ENCODE measurements at regions not wholly inside any gene's neighbourhood (a gene's known extent, or its start where the extent isn't known, plus 50 kb on each side); places are given as distances from the start of the nearest gene placed in this dataset.

DNA sequence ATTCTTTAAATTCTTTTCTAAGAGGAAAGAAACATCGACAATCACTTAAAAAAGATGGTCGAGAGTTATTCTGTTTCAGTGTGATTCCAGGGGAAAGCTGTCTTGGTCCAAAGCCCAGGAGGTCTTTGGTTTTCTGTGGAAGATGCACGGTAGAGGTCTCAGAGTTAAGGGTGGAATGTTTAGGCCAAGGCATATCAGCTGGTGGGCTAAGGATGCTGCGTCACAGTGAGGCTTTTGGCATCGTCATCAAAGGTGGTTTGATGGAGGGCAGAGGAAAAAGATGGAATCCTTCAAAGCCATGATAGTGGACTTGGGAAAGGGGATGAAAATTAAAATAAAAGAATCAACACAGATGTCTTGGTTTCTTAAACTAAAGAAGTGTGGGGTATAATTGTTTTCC is 137.3 kb upstream of the ANKH start:
- Histone ChIP-seq H3K4me1 (replicated peaks in 1 of 4; ENCODE audit: control insufficient read depth in 3 of 4, insufficient read depth in 4 of 4, low read length in 3 of 4) (peaks cover 0 to 3% (median 0%) of the 10 kb centered on the region in 4 experiments; a peak in 2 of 7 replicates), H3K18ac (ENCODE audit: extremely low read depth, low read length) (no peak overlapping the region), H3K79me1 (ENCODE audit: low read depth, low read length) (no peaks in the 10 kb centered on the region), H3K4me3 (ENCODE audit: extremely low read depth in 1 of 4, insufficient read depth in 2 of 4, low read depth in 3 of 4, low read length in 4 of 4) (no peak overlapping the region), H4K8ac (ENCODE audit: extremely low read depth, insufficient read depth, low read length) (no peak overlapping the region), H4K91ac (replicated peaks; ENCODE audit: insufficient read length, low read length) (no peak overlapping the region), H3K27ac (ENCODE audit: low read depth, low read length) (no peak overlapping the region), H3K9me3 (ENCODE audit: insufficient read depth in 2 of 2, low read depth in 1 of 2, low read length in 1 of 2) (no peaks in the 10 kb centered on the region), H2BK20ac (ENCODE audit: low read length) (no peak overlapping the region), H2AK5ac (ENCODE audit: low read depth, low read length) (no peak overlapping the region), H3K9ac (replicated peaks in 1 of 4; ENCODE audit: extremely low read depth in 1 of 4, low read depth in 3 of 4, low read length in 3 of 4) (no peak overlapping the region), H3K79me2 (ENCODE audit: control insufficient read depth in 1 of 2, insufficient read depth in 2 of 2, low read length in 2 of 2) (no peaks in the 10 kb centered on the region), H2BK120ac (replicated peaks; ENCODE audit: low read depth, low read length) (no peak overlapping the region), H3K56ac (replicated peaks; ENCODE audit: insufficient read length, low read depth, low read length) (no peak overlapping the region), H3K4ac (replicated peaks; ENCODE audit: insufficient read length, low read depth, low read length) (no peak overlapping the region), H3K4me2 (ENCODE audit: insufficient read depth in 1 of 2, low read depth in 2 of 2, low read length in 2 of 2) (no peak overlapping the region), H3K36me3 (ENCODE audit: control insufficient read depth in 2 of 4, insufficient read depth in 4 of 4, low read length in 3 of 4) (no peaks in the 10 kb centered on the region), H3K23ac (ENCODE audit: insufficient read length) (no peak overlapping the region), H3K27me3 (replicated peaks in 1 of 4; ENCODE audit: control insufficient read depth in 3 of 4, extremely low read depth in 1 of 4, insufficient read depth in 3 of 4, low read length in 3 of 4) (no peaks in the 10 kb centered on the region), H2BK5ac (ENCODE audit: low read depth, low read length) (no peak overlapping the region), H2BK15ac (ENCODE audit: low read length) (no peak overlapping the region), H3K23me2 (ENCODE audit: low read depth, low read length) (no peaks in the 10 kb centered on the region), H4K5ac (ENCODE audit: insufficient read length, low read depth, low read length) (no peak overlapping the region), H4K20me1 (replicated peaks in 1 of 2; ENCODE audit: control insufficient read depth in 1 of 2, insufficient read depth in 2 of 2, low read length in 2 of 2) (no peaks in the 10 kb centered on the region), H2BK12ac (ENCODE audit: low read depth, low read length) (no peak overlapping the region), H2AFZ (ENCODE audit: low read length) (no peak overlapping the region), H3K14ac (ENCODE audit: insufficient read length) (no peak overlapping the region)
- FAIRE-seq (no peak), DNase-seq (ENCODE audit: low read depth in 1 of 2, low spot score in 2 of 2) (no peak)
- POLR2A ChIA-PET (ENCODE audit: partially characterized antibody), result no interaction called here
- CTCF ChIA-PET (ENCODE audit: partially characterized antibody), result interaction anchor here (0.6 to 2.3 kb wide), 6 partner anchors 52 to 322 kb away, joined by 3 to 12 read pairs (median 4); no protein-coding TSS in a partner anchor
- 91% methylated on average over 5 of the region's 5 CpGs; no CpG with 5 or more reads in 1 of the 2 experiments for WGBS, 2 experiments (ENCODE audit: extremely low coverage in 1 of 2, insufficient coverage in 1 of 2, insufficient read length in 1 of 2, insufficient replicate concordance in 2 of 2, low coverage in 1 of 2, low lambda C conversion rate in 2 of 2, missing lambda C conversion rate in 1 of 2)
- TF ChIP-seq BACH1 (IDR thresholded peaks at IDR 0.05; ENCODE audit: low read length) (peak; percentile 29; the same call in 1 of the 2 replicates), BCL11A (IDR thresholded peaks at IDR 0.05; ENCODE audit: low read depth in 2 of 2, low read length in 2 of 2) (no peak), TEAD4 (IDR thresholded peaks at IDR 0.05; ENCODE audit: low read depth, low read length) (no peak)
- TF ChIP-seq, protein P1, sequence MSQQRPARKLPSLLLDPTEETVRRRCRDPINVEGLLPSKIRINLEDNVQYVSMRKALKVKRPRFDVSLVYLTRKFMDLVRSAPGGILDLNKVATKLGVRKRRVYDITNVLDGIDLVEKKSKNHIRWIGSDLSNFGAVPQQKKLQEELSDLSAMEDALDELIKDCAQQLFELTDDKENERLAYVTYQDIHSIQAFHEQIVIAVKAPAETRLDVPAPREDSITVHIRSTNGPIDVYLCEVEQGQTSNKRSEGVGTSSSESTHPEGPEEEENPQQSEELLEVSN (IDR thresholded peaks at IDR 0.05), result no peak

All from H1 (cell line).